ENCODE measurements at regions not wholly inside any gene's neighbourhood (a gene's known extent, or its start where the extent isn't known, plus 50 kb on each side); places are given as distances from the start of the nearest gene placed in this dataset.

DNA sequence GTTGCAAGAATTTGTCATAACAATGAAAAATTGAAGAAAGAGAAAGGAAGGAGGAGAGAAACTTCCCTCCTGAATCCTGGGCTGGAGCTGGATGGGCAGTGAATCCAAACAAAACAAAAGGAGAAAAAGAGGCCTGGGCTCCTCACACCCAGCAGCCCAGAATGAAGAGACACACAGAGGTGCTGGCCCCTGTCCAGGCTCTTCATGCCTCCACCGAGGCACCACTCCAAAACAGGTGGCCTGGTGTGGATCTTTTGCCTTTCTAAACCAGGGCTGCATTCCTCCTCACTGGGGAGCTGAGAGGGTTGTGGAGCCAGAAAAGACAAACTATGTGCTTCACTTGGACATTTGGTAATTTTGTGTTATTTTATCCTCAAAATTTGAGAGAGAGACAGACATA, 76.0 kb downstream of the FAM124B start:
- DNase-seq = no peak
- Histone ChIP-seq H3K14ac (ENCODE audit: insufficient read depth, low read length) (no peak overlapping the region), H3K9ac (ENCODE audit: extremely low read depth, insufficient read length, low read length) (no peak overlapping the region), H2BK20ac (ENCODE audit: low read depth, low read length, poor library complexity, severe bottlenecking) (no peak overlapping the region), H2AK5ac (ENCODE audit: insufficient read length, low read length) (no peak overlapping the region), H4K91ac (ENCODE audit: insufficient read length, low read depth, low read length) (no peak overlapping the region), H3K79me1 (ENCODE audit: insufficient read depth, low read depth, low read length, poor library complexity, severe bottlenecking) (no peaks in the 10 kb centered on the region), H3K4ac (ENCODE audit: low read depth, low read length) (no peak overlapping the region), H3K9me3 (ENCODE audit: control insufficient read depth, low read depth, low read length) (no peaks in the 10 kb centered on the region), H3K56ac (ENCODE audit: insufficient read length, low read depth, low read length) (no peak overlapping the region), H2BK12ac (ENCODE audit: insufficient read length, low read depth, low read length) (no peak overlapping the region), H3K4me2 (ENCODE audit: insufficient read depth, insufficient read length, low read length) (no peak overlapping the region), H2AFZ (ENCODE audit: low read length) (no peak overlapping the region), H3K27ac (ENCODE audit: insufficient read length, low read depth, low read length) (no peak overlapping the region), H3K27me3 (ENCODE audit: insufficient read depth, low read length) (no peaks in the 10 kb centered on the region), H4K8ac (replicated peaks; ENCODE audit: insufficient read length, low read depth, low read length) (no peak overlapping the region), H3K23ac (ENCODE audit: insufficient read length, low read depth, low read length) (no peak overlapping the region), H2BK15ac (ENCODE audit: low read depth, low read length) (no peak overlapping the region), H3K79me2 (ENCODE audit: insufficient read depth, low read length) (no peaks in the 10 kb centered on the region), H2BK5ac (ENCODE audit: insufficient read length, low read length) (no peak overlapping the region), H4K20me1 (ENCODE audit: control insufficient read depth, insufficient read depth, insufficient read length) (no peaks in the 10 kb centered on the region), H3K23me2 (ENCODE audit: insufficient read length, low read depth, low read length, poor library complexity, severe bottlenecking) (no peaks in the 10 kb centered on the region), H3T11ph (ENCODE audit: low read length) (no peak overlapping the region), H4K5ac (ENCODE audit: insufficient read length, low read depth, low read length) (no peak overlapping the region), H2BK120ac (ENCODE audit: low read depth, low read length, poor library complexity, severe bottlenecking) (no peak overlapping the region), H3K18ac (ENCODE audit: insufficient read length, low read depth, low read length) (no peak overlapping the region), H3K4me1 (ENCODE audit: insufficient read depth, low read length) (no peaks in the 10 kb centered on the region)
- Mint-ChIP-seq H3K4me3 (no peak overlapping the region), H3K27ac (no peak overlapping the region), H3K4me1 (peaks cover 6% of the 10 kb centered on the region in 2 experiments), H3K36me3 (ENCODE audit: insufficient read depth in 1 of 3, low read depth in 3 of 3) (no peaks in the 10 kb centered on the region), H3K9me3 (no peaks in the 10 kb centered on the region), H3K27me3 (ENCODE audit: low read depth) (no peaks in the 10 kb centered on the region)
- WGBS (ENCODE audit: extremely low coverage, insufficient read length, low lambda C conversion rate) = no CpG with 5 or more reads among the region's 1 CpG
- TF ChIP-seq, protein P1, sequence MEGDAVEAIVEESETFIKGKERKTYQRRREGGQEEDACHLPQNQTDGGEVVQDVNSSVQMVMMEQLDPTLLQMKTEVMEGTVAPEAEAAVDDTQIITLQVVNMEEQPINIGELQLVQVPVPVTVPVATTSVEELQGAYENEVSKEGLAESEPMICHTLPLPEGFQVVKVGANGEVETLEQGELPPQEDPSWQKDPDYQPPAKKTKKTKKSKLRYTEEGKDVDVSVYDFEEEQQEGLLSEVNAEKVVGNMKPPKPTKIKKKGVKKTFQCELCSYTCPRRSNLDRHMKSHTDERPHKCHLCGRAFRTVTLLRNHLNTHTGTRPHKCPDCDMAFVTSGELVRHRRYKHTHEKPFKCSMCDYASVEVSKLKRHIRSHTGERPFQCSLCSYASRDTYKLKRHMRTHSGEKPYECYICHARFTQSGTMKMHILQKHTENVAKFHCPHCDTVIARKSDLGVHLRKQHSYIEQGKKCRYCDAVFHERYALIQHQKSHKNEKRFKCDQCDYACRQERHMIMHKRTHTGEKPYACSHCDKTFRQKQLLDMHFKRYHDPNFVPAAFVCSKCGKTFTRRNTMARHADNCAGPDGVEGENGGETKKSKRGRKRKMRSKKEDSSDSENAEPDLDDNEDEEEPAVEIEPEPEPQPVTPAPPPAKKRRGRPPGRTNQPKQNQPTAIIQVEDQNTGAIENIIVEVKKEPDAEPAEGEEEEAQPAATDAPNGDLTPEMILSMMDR (conservative IDR thresholded peaks at IDR 0.05) = no peak

All from H9 (cell line).